ENCODE measurements at regions not wholly inside any gene's neighbourhood (a gene's known extent, or its start where the extent isn't known, plus 50 kb on each side); places are given as distances from the start of the nearest gene placed in this dataset.

- H3K36me3 ChIP-seq (replicated peaks in 1 of 2; ENCODE audit: control insufficient read depth in 1 of 2, insufficient read depth in 2 of 2, low read length in 2 of 2): no peaks in the 10 kb centered on the region
- no peaks in the 10 kb centered on the region for H3K9me3 ChIP-seq (ENCODE audit: low read length)
- no peak for DNase-seq (ENCODE audit: low spot score)
- no peaks in the 10 kb centered on the region for H4K20me1 ChIP-seq (ENCODE audit: insufficient read depth, low read length)
- H3K27me3 ChIP-seq (ENCODE audit: control insufficient read depth in 1 of 2, insufficient read depth in 2 of 2, low read length in 2 of 2): peaks cover 0 to 1% of the 10 kb centered on the region in 2 experiments; a peak in 1 of 5 replicates
- no peak for ATAC-seq
- no TSS peak for BruUV-seq (replicated peaks)
- H3K4me1 ChIP-seq (ENCODE audit: insufficient read depth, low read length): no peaks in the 10 kb centered on the region; the same call in 1 of the 2 replicates
- no peak overlapping the region for H3K9ac ChIP-seq (ENCODE audit: insufficient read depth, low read depth, low read length)
- no peak overlapping the region for H3K4me2 ChIP-seq (ENCODE audit: low read depth, low read length)
- ChIA-PET POLR2A (no interaction called here), CTCF (ENCODE audit: low intra/inter-chr PET ratio, low total read pairs) (no interaction called here)
- no peak overlapping the region for H2AFZ ChIP-seq (ENCODE audit: low read length)
- WGBS (ENCODE audit: low lambda C conversion rate): 4% methylated on average over 2 of the region's 2 CpGs
- H3K4me3 ChIP-seq (replicated peaks in 1 of 3; ENCODE audit: insufficient read depth in 1 of 3, low read depth in 2 of 3, low read length in 3 of 3): no peak overlapping the region
- in situ Hi-C loops (cut with HindIII; ENCODE audit: extremely low pct_ligation_motif_present, low pct_unique_long_range_greater_than_20kb) (no loop called here), intact Hi-C loops (cut with micrococcal nuclease; ENCODE audit: unreplicated experiment) (no loop called here)
- no peak overlapping the region for H3K27ac ChIP-seq (ENCODE audit: extremely low read length, insufficient read depth, low read length)
- no peak for FAIRE-seq
- H3K79me2 ChIP-seq (ENCODE audit: insufficient read depth, low read length): no peaks in the 10 kb centered on the region
- TF ChIP-seq ZNF878 (CRISPR knock-in tag; IDR thresholded peaks at IDR 0.05) (no peak), ATF2 (CRISPR knock-in tag; IDR thresholded peaks at IDR 0.05) (no peak), ZNF503 (CRISPR knock-in tag; IDR thresholded peaks at IDR 0.05) (no peak), REST (IDR thresholded peaks at IDR 0.05; ENCODE audit: borderline replicate concordance in 1 of 2, low read depth in 1 of 2, low read length in 2 of 2) (no peak), HNF4G (IDR thresholded peaks at IDR 0.05; ENCODE audit: borderline replicate concordance, low read depth, low read length) (no peak), HNF4G (CRISPR knock-in tag; IDR thresholded peaks at IDR 0.05; ENCODE audit: borderline replicate concordance, low read depth) (no peak), POGK (CRISPR knock-in tag; conservative IDR thresholded peaks at IDR 0.05) (no peak), TARDBP (CRISPR knock-in tag; IDR thresholded peaks at IDR 0.05) (no peak), GZF1 (CRISPR knock-in tag; IDR thresholded peaks at IDR 0.05) (no peak), PLRG1 (conservative IDR thresholded peaks at IDR 0.05) (no peak), BORCS8-MEF2B (CRISPR knock-in tag; IDR thresholded peaks at IDR 0.05) (no peak), PATZ1 (CRISPR knock-in tag; IDR thresholded peaks at IDR 0.05) (no peak), HHEX (CRISPR knock-in tag; IDR thresholded peaks at IDR 0.05) (no peak)
Measured at GRCh38 chr9:108789742-108790141, 66.0 kb downstream of the ACTL7B start.

All from HepG2 (cell line).